NT2/D1 (cell line): ENCODE measurements at regions not wholly inside any gene's neighbourhood (a gene's known extent, or its start where the extent isn't known, plus 50 kb on each side); places are given as distances from the start of the nearest gene placed in this dataset.

Source experiments
- DNase-seq: peaks from one replicate; pipeline ENCODE4 v3.0.0-alpha.2; 2011; ENCODE audit warnings: low read depth, low spot score
- H3K27me3 ChIP-seq: 2 replicates; pipeline ENCODE4 v1.6.0; 2011; ENCODE audit warnings: mild to moderate bottlenecking; ENCODE audit not compliant: insufficient read length, insufficient read depth
- H3K36me3 ChIP-seq: 2 replicates; pipeline ENCODE4 v1.6.1; 2011; ENCODE audit warnings: mild to moderate bottlenecking, low read length, mixed read lengths; ENCODE audit not compliant: insufficient read depth, insufficient read length
- H3K4me1 ChIP-seq: 2 replicates; pipeline ENCODE4 v1.5.1; 2011; ENCODE audit not compliant: insufficient read depth, insufficient read length
- H3K4me3 ChIP-seq: 2 replicates; pipeline ENCODE4 v1.5.1; 2011; ENCODE audit warnings: low read depth; ENCODE audit not compliant: insufficient read length
- H3K9ac ChIP-seq: 2 replicates; pipeline ENCODE4 v1.6.0; 2011; ENCODE audit warnings: low read depth; ENCODE audit not compliant: insufficient read length
- H3K9me3 ChIP-seq: 2 replicates; pipeline ENCODE4 v1.5.1; 2011; ENCODE audit warnings: mild to moderate bottlenecking, low read length; ENCODE audit not compliant: insufficient read depth
- SUZ12 ChIP-seq: IDR thresholded peaks from 2 replicates; pipeline ENCODE4 v1.6.1; 2011; ENCODE audit not compliant: insufficient read length, insufficient read depth; ENCODE audit errors: extremely low read depth
- YY1 ChIP-seq: IDR thresholded peaks from 2 replicates; pipeline ENCODE4 v1.6.1; 2011; ENCODE audit not compliant: insufficient read length, insufficient read depth
- ZNF274 ChIP-seq: IDR thresholded peaks from 2 replicates; pipeline ENCODE4 v1.6.1; 2011; ENCODE audit warnings: mild to moderate bottlenecking, low read depth, low read length

- H3K4me1 ChIP-seq = peaks cover 2% of the 10 kb centered on the region
- no peak for TF ChIP-seq SUZ12
- no peak for TF ChIP-seq YY1
- no peak for TF ChIP-seq ZNF274
- H3K4me3 ChIP-seq = no peak overlapping the region
- H3K27me3 ChIP-seq = no peaks in the 10 kb centered on the region
- no peak for DNase-seq
- H3K36me3 ChIP-seq = no peaks in the 10 kb centered on the region
- 0 out of 2 replicates have a peak, but pooled peaks cover 8% of the 10 kb centered on the region for H3K9me3 ChIP-seq
- no peak overlapping the region for H3K9ac ChIP-seq
These were observed 178.4 kb downstream of the MTX2 start for GRCh38 chr2:176447616-176448015.

DNA sequence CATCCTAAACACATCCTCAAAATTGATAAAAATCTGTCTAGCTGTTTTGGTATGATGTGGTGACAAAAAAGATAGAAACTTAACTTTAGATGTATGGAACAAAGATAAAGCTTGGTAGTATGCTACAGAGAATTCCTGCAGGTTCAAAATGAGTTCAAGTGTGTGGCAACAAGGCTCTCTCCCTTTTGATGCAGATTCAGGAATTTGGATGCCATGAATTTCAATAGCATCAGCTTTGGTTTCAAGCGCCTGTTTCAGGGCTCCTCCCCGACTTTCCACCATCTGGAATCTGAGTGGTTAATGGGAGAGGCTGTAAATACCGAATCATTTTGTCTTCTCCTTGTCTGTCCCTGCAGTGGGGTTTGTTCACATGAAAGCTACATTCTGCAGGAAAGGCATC is 180.6 kb downstream of the MTX2 start:
- Histone ChIP-seq H3K4me1 (peaks cover 2% of the 10 kb centered on the region), H3K9ac (no peak overlapping the region), H3K27me3 (no peaks in the 10 kb centered on the region), H3K36me3 (no peaks in the 10 kb centered on the region), H3K9me3 (0 out of 2 replicates have a peak, but pooled peaks cover 8% of the 10 kb centered on the region), H3K4me3 (no peak overlapping the region)
- TF ChIP-seq ZNF274 (no peak), YY1 (no peak), SUZ12 (no peak)
- DNase-seq = peak; percentile 94

DNA sequence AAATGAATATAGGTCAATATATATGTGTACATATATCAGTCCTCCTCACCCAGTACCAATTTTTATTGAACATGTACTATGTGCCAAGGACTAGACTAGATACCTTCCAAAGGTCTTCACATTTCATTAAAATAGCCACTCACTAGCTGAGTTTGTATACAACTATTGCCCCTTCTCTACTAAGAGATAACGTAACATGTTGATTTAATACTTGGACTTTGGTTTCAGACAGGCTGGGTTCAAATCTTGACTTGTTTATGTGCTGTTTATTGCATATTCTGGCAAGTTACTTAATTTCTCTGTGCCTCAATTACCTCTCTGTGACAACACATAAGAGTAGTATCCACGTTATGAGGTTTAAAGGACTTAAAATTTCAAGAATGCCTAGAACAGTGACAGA is 184.5 kb downstream of the MTX2 start:
- H3K9me3 ChIP-seq = 0 out of 2 replicates have a peak, but pooled peaks cover 4% of the 10 kb centered on the region
- no peak for DNase-seq
- H3K27me3 ChIP-seq = no peaks in the 10 kb centered on the region
- H3K4me1 ChIP-seq = peaks cover 11% of the 10 kb centered on the region
- TF ChIP-seq ZNF274 = no peak
- no peak for TF ChIP-seq SUZ12
- no peak for TF ChIP-seq YY1
- H3K36me3 ChIP-seq = no peaks in the 10 kb centered on the region
- no peak overlapping the region for H3K4me3 ChIP-seq
- H3K9ac ChIP-seq = no peak overlapping the region

- DNase-seq = peak; percentile 58
- no peak overlapping the region for H3K9ac ChIP-seq
- no peak overlapping the region for H3K4me3 ChIP-seq
- no peaks in the 10 kb centered on the region for H3K36me3 ChIP-seq
- peaks cover 11% of the 10 kb centered on the region for H3K4me1 ChIP-seq
- 0 out of 2 replicates have a peak, but pooled peaks cover 4% of the 10 kb centered on the region for H3K9me3 ChIP-seq
- H3K27me3 ChIP-seq = no peaks in the 10 kb centered on the region
- TF ChIP-seq SUZ12 = no peak
- TF ChIP-seq ZNF274 = no peak
- no peak for TF ChIP-seq YY1
These were observed 185.9 kb downstream of the MTX2 start for GRCh38 chr2:176454893-176455815.

- Histone ChIP-seq H3K4me1 (peaks cover 11% of the 10 kb centered on the region), H3K27me3 (no peaks in the 10 kb centered on the region), H3K9ac (peak overlapping the region; percentile 52), H3K4me3 (no peak overlapping the region), H3K9me3 (0 out of 2 replicates have a peak, but pooled peaks cover 4% of the 10 kb centered on the region), H3K36me3 (no peaks in the 10 kb centered on the region)
- TF ChIP-seq SUZ12 = no peak
- no peak for TF ChIP-seq YY1
- TF ChIP-seq ZNF274 = no peak
- no peak for DNase-seq
These were observed 186.6 kb downstream of the MTX2 start for GRCh38 chr2:176455816-176456291.

GRCh38 chr2:176457481-176457880 is 188.2 kb downstream of the MTX2 start:
- H3K4me3 ChIP-seq = no peak overlapping the region
- DNase-seq = no peak

GRCh38 chr2:176461098-176461808 is 192.0 kb downstream of the MTX2 start:
- TF ChIP-seq ZNF274 = no peak
- TF ChIP-seq SUZ12 = no peak
- no peak for TF ChIP-seq YY1
- DNase-seq = no peak
- no peaks in the 10 kb centered on the region for H3K4me1 ChIP-seq
- no peak overlapping the region for H3K4me3 ChIP-seq
- no peaks in the 10 kb centered on the region for H3K27me3 ChIP-seq
- H3K9ac ChIP-seq = no peak overlapping the region
- no peaks in the 10 kb centered on the region for H3K36me3 ChIP-seq
- no peaks in the 10 kb centered on the region for H3K9me3 ChIP-seq

More at GRCh38 chr2:176457481-176457880, 188.2 kb downstream of the MTX2 start:
- Histone ChIP-seq H3K27me3 (no peaks in the 10 kb centered on the region), H3K36me3 (no peaks in the 10 kb centered on the region), H3K4me1 (peaks cover 8% of the 10 kb centered on the region), H3K9ac (no peak overlapping the region), H3K9me3 (no peaks in the 10 kb centered on the region)
- TF ChIP-seq ZNF274 (no peak), YY1 (no peak), SUZ12 (no peak)
